DMS114 treated with DMSO at 0.1 percent for 48 hours (cell line): ENCODE measurements at regions not wholly inside any gene's neighbourhood (a gene's known extent, or its start where the extent isn't known, plus 50 kb on each side); places are given as distances from the start of the nearest gene placed in this dataset.
"Not testable (repeated sequence)": the region's sequence is repeated elsewhere in the genome, so short reads cannot be mapped to it uniquely, and the experiment has no call there.

Experiments
- DNase-seq: peaks from one replicate; lab custom pipeline; 2025; ENCODE audit not compliant: unreplicated experiment; lab: John Stamatoyannopoulos, UW

DNA sequence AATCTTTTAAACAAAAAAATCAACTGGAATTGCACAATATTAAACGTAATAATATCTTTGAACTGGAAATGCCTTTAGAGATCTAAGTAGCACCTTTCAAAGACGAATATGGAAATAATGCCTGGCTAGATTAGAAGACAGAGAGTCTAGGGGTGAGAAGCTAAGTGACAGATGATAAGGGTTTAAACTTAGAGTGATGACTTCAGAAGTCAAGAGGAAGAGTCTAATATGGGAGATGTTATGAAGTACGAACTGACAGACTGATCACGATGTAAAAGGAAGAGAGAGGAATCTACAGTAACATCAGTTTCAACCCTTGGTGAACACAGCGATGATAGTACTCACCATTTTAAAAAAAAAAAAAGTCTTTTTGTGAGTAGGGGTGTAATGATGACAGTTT is 57.9 kb downstream of the HINT1 start:
- no peak for DNase-seq

- no peak for DNase-seq
Measured at GRCh38 chr5:131104169-131104808, 60.8 kb downstream of the HINT1 start.

- no peak for DNase-seq
Measured at GRCh38 chr5:131096774-131097710, 68.0 kb downstream of the HINT1 start.

DNA sequence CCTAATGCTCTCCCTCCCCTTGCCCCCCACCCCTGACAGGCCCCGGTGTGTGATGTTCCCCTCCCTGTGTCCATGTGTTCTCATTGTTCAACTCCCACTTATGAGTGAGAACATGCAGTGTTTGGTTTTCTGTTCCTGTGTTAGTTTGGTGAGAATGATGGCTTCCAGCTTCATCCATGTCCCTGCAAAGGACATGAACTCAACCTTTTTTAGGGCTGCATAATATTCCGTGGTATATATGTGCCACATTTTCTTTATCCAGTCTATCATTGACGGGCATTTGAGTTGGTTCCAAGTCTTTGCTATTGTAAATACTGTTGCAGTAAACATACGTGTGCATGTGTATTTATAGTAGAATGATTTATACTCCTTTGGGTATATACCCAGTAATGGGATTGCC is 69.5 kb downstream of the HINT1 start:
- not testable (repeated sequence) for DNase-seq

- no peak for DNase-seq
Measured at GRCh38 chr5:131084436-131084835, 80.6 kb downstream of the HINT1 start.

DNA sequence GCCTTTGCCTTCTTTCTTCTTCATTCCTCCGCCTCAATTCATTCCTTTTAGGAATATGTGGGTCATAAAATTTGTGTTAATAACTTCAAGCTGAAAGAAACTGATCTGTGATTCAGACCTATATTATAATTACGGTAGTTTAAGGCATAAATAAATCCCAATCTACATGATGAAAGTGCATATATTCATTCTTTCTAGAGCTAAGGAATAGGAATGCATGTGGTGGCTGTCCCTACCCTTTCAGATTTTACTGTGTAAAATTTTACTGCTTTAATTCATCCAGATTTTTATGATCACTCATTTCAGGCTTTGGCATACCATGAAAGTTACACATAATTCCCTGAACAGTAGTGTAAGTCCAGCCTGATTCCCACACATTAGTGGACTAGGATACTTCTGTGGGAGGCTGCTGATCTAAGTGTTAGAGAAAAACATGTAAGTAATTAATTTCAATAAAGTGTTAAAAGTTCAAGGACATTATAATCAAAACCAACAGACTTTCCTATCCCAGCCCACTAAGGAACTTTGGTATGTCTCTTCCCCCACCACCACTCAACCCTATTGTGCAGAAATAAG is 83.1 kb downstream of the HINT1 start:
- no peak for DNase-seq

DNA sequence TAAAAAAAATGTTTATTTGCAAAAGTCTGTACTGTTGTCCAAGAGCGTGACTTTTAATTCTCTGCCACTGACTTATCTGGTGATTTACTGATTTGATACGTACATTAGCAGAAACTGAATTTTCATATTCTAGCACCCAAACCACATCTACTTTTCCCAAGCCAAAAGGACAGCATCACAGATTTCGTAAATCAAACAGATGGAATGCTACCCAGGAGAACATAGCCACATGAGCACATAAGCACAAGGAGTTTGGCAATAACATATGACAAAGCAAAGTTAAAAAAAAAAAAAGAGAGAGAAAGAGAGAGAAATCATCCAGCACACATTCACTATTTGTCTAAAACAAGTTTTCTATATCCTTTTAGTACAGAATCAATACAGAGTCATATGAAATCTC is 83.7 kb downstream of the HINT1 start:
- no peak for DNase-seq

DNA sequence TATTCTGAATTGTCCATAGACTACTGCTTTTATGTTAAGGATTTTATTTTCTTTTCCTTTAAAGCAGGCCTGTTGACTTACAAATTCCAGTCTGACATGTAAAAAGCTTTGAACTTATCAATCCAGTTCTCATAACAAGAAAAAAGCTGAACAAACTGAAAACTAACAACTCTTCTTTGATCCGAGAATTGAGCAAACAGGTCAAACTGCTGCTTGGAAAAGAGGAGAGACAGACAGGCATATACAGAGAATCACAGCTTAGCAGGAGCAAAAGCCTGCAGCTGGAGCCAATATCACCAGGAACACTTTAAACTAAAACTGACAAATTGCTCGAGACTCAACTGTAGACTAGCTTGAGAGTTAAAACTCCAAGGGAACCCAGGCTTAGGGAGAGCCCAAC is 85.8 kb downstream of the HINT1 start:
- no peak for DNase-seq

DNA sequence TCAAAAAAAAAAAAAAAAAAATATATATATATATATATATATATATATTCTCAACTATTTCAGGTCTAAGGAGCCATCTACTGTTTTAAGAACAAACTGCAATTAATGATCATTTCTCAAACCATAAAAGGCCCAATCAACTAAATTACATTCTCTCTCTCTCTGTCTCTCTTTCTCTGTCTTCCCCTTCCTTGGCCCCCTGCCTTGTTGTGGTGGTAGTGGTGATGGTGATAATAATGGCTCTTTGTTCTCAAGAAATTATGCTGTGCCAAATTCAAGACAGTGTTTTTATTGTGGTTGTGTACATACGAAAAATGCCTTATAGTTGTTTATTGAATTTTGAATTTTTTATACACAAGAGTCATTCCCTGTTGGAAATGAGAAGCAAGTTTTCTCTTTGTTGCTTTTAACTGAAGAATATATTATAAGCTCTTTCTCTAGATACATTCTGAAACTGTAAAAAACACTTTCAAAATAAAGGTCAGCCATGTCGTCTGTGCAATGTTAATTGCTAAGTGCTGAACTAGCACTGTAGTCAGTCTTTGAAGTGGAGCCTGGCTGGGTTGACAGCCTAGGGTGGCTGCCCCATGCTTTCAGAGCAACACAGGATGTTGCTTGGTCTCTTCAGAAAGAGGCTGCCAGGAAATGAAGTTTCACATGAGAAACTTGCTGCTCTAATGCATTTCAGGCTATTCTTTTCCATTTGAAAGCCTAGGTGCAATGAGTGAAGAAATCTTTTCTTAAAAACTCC is 96.0 kb downstream of the HINT1 start:
- no peak for DNase-seq

DNA sequence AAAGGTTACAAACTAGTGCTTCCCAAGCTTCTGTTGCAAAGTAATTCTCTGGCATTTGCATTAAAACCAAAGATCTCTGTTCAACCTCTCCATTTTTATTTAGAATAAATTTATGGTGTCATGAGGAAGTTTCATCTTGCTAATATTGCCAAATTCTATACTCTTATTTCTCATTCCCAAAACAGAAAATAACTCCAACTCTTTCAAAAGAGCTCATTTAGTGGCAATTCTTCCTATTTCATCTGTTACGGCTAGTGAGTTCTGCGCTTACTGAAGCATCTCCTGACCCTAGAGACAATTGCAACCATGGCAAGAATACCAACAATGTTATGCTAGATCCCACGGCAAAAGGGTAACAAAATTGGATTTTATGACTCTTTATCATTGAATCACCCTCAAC is 97.0 kb downstream of the HINT1 start:
- no peak for DNase-seq

- DNase-seq: no peak
Measured at GRCh38 chr5:131067636-131068035, 97.4 kb downstream of the HINT1 start.

GRCh38 chr5:131064669-131065371 is 100.2 kb downstream of the HINT1 start:
- no peak for DNase-seq

GRCh38 chr5:131042021-131042789 is 122.9 kb downstream of the HINT1 start:
- no peak for DNase-seq

DNA sequence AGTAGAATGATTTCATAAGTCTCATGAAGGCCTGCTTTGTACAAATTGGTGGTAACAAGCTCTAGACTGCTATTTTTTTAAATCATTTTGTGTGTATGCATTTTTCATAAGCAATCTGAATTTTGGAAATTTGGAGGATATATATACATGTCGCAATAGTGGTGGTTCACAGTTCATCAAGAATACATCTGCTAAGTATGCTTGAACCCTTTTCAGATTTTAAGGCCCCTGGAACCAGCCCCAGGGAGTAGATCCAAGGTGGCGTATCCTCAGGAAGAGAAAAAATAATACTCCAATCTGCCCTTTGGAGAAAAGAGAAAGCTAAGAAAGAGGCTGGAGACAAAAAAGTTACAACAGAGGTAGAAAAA is 141.6 kb downstream of the HINT1 start:
- DNase-seq: no peak

DNA sequence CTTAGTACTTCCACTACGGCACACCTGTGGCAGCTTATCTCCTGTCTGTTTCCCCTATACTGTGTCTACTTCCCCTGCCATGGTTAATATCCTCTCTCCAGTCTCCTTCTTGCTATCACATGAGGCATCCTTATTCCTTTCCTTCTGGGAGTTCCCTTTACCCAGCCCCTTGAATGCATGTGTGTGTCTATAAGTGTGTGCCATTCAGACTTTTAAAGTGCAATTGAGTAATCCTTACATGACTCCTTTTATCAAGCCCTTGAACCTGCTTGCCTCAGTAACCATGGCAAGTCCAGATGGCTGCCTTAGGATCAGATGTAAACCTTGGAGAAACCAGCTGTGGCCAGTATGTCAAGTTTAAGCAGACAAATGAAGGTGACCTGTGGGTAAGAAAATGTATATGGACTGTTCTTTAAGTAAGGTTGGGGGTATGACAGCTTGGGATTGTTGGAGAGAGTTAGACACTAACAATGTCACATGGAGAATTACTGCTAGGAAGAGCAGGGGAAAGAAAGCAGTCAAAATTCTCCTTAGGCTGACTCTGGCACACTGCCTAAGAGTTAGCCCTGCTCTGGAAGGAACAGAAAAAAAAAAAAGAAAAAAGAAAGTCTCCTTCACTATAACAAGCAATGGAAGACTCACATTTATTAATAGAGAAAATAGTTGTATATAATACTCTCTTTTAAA is 142.1 kb downstream of the HINT1 start:
- DNase-seq: no peak

DNA sequence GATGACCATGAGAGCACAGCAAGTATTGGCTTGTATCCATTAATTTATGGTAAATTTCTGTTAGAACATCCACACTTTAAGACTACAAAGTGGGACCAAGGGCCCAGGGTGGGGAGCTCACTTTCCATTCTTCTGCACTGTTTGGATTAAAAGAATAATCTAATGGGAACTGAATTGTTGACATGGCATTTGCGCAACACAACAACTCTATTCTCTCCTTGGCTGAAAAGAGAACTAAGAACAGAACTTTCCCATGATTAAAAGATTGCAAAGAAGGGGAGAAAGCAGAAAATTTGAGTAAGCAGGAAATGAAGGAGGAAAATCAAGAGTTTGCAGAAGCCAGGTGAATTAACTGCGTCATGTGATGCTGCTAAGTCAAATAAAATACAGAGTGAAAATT is 143.4 kb downstream of the HINT1 start:
- no peak for DNase-seq

DNA sequence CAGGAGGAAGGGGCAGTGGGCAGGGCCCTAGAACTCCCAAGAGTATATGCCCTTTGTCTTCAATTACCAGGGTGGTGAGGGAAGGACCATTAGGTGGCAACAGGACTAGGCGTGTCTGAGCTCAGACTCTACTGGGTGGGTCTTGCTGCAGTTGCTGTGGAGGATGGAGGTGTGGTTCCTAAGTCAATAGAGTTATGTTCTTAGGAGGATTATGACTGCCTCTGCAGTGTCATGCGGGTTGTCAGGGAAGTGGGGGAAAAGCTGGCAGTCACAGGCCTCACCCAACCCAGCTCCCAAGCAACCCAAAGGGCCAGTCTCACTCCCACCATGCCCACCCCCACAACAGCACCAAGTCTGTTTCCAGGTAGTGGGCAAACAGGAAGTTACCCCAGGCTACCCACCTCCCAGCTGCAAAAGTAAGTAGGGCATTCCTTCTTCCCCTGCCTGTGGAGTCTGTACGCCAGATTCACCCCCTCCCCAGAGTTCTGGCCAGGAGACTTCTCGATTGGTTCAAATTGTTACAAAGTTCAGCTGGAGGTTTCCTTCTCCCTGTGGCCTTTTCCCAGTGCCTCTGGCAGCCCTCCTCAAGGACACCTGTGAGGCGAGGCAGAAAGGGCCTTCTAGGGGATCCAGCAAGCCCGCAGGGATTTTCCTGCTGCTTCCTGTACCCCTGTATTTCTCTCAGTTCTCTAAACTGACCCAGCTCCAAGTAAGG is 145.3 kb downstream of the HINT1 start:
- no peak for DNase-seq

DNA sequence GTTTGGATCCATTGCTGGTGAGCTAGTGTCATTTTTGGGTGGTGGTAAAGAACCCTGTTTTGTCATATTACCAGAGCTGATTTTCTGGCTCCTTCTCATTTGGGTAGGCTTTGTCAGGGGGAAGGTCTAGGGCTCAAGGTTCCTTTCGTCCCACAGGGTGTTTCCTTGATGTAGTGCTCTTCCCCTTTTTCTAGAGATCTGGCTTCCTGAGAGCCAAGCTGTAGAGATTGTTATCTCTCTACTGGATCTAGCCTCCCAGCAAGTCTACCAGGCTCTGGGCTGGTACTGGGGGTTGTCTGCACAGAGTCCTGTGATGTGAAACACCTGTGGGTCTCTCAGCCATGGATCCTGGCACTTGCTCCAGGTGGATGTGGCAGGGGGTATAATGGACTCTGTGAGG is 145.9 kb downstream of the HINT1 start:
- DNase-seq: no peak

DNA sequence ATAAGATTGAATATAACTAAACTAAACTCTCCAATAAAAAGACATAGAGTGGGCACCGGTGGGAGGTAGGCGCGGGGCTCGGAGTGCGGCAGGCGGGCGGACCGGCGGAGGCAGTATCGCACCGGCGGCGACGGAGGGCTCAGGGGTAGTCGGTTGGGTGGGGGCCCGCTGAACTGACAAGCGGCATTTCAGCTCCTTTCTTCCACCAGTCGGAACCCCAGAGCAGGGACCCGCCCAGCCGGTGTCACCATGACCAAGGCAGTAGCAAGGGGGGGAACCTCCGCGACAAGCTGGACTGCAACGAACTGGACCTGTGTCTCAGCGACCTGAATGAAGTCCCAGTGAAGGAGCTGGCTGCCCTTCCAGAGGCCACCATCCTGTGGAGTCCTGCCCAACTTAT is 156.7 kb downstream of the HINT1 start:
- DNase-seq: no peak
